B cell (primary cell): ENCODE measurements at regions not wholly inside any gene's neighbourhood (a gene's known extent, or its start where the extent isn't known, plus 50 kb on each side); places are given as distances from the start of the nearest gene placed in this dataset.

Source experiments
- ATAC-seq: fragments of 200-7000 bp; cut with Tn5 transposase; one replicate; pipeline ENCODE4 v1.10.0; 2021; ENCODE audit warnings: low read depth, mild to moderate bottlenecking, moderate number of reproducible peaks, moderate library complexity
- CTCF ChIA-PET: fragments of 350-600 bp; sonication (Branson Sonifier 250); formaldehyde crosslinking; loops from one replicate; lab custom pipeline; 2021; ENCODE audit warnings: antibody characterized with exemption, inconsistent platforms; lab: Charles Lee
- POLR2A ChIA-PET: fragments of 350-600 bp; sonication (Branson Sonifier 250); formaldehyde crosslinking; loops from one replicate; lab custom pipeline; 2021; ENCODE audit warnings: antibody characterized with exemption; lab: Charles Lee
- DNase-seq: peaks from one replicate; pipeline ENCODE4 v3.0.0; 2013
- H2AFZ ChIP-seq: 2 replicates; pipeline ENCODE4 v1.6.1; 2012; ENCODE audit warnings: mild to moderate bottlenecking, low read depth, low read length; ENCODE audit not compliant: insufficient read depth, poor library complexity, severe bottlenecking
- H3K27ac ChIP-seq, 2 donors: 1 replicate in 1 of 2; 2 replicates in 1 of 2; pipeline ENCODE4 v1.5.1; 2012 to 2013; ENCODE audit warnings: low read length in 2 of 2, mild to moderate bottlenecking in 2 of 2, moderate library complexity in 1 of 2
- H3K27me3 ChIP-seq, 4 experiments: fragments of 200-600 bp in 1 of 4; sonication (generic) in 1 of 4; replicated peaks in 1 of 4; 1 replicate in 2 of 4; 2 replicates in 2 of 4; pipeline versions ENCODE4 v1.6.1 to v1.7.0; 2013 to 2016; ENCODE audit warnings: low read length in 3 of 4, mild to moderate bottlenecking in 2 of 4, mixed read lengths in 1 of 4, moderate library complexity in 1 of 4; ENCODE audit not compliant: insufficient read depth in 4 of 4, control insufficient read depth in 3 of 4; ENCODE audit errors: control extremely low read depth in 1 of 4
- H3K36me3 ChIP-seq, 2 experiments: replicated peaks in 1 of 2; 1 replicate in 1 of 2; 2 replicates in 1 of 2; pipeline versions ENCODE4 v1.6.1 to v1.7.1; 2013; ENCODE audit warnings: low read length in 1 of 2; ENCODE audit not compliant: insufficient read depth in 2 of 2, control insufficient read depth in 1 of 2; ENCODE audit errors: control extremely low read depth in 1 of 2, extremely low read depth in 1 of 2
- H3K4me1 ChIP-seq, 2 donors: fragments of 200-600 bp in 1 of 2; sonication (generic) in 1 of 2; 1 replicate in 1 of 2; 2 replicates in 1 of 2; pipeline versions ENCODE4 v1.5.1 to v1.6.1; 2013 to 2017; ENCODE audit warnings: low read length in 2 of 2; ENCODE audit not compliant: control insufficient read depth in 2 of 2, insufficient read depth in 2 of 2
- H3K4me2 ChIP-seq: replicated peaks from 2 replicates; pipeline ENCODE3; 2012; ENCODE audit warnings: mild to moderate bottlenecking, low read depth, low read length; ENCODE audit not compliant: poor library complexity, severe bottlenecking
- H3K4me3 ChIP-seq, 5 experiments: fragments of 200-600 bp in 1 of 5; sonication (generic) in 1 of 5; 1 replicate in 3 of 5; 2 replicates in 2 of 5; pipeline versions ENCODE4 v1.5.1 to v1.7.0; 2011 to 2016; ENCODE audit warnings: low read length in 4 of 5, mild to moderate bottlenecking in 4 of 5, low read depth in 2 of 5, control low read depth in 1 of 5, moderate library complexity in 1 of 5; ENCODE audit not compliant: insufficient read depth in 1 of 5; ENCODE audit errors: control extremely low read depth in 1 of 5, extremely low read depth in 1 of 5
- H3K79me2 ChIP-seq: fragments of 200-600 bp; sonication (generic); one replicate; pipeline ENCODE4 v1.6.0; 2016; ENCODE audit warnings: low read length; ENCODE audit not compliant: control insufficient read depth, insufficient read depth
- H3K9ac ChIP-seq: fragments of 200-600 bp; sonication (generic); 2 replicates; pipeline ENCODE4 v1.6.1; 2017; ENCODE audit warnings: mild to moderate bottlenecking, low read length, moderate library complexity
- H3K9me3 ChIP-seq, 3 donors: one replicate each; pipeline versions ENCODE4 v1.6.1 to v1.7.1; 2013; ENCODE audit warnings: low read length in 2 of 3; ENCODE audit not compliant: control insufficient read depth in 2 of 3, insufficient read depth in 1 of 3; ENCODE audit errors: control extremely low read depth in 1 of 3
- H4K20me1 ChIP-seq: 2 replicates; pipeline ENCODE4 v1.6.0; 2012; ENCODE audit warnings: mild to moderate bottlenecking, low read length; ENCODE audit not compliant: insufficient read depth, control insufficient read depth, poor library complexity, severe bottlenecking
- H3K27ac Mint-ChIP-seq: one replicate; pipeline ENCODE4 v1.8.0; 2021; ENCODE audit warnings: mixed read lengths
- H3K27me3 Mint-ChIP-seq: one replicate; pipeline ENCODE4 v1.8.0; 2021; ENCODE audit warnings: mixed read lengths
- H3K4me1 Mint-ChIP-seq: one replicate; pipeline ENCODE4 v1.8.0; 2021; ENCODE audit warnings: mixed read lengths
- H3K4me3 Mint-ChIP-seq: one replicate; pipeline ENCODE4 v1.8.0; 2021; ENCODE audit warnings: mixed read lengths
- H3K9me3 Mint-ChIP-seq: one replicate; pipeline ENCODE4 v1.8.0; 2022; ENCODE audit warnings: mixed read lengths; ENCODE audit not compliant: insufficient read depth
- EZH2 ChIP-seq: IDR thresholded peaks from 2 replicates; pipeline ENCODE4 v1.6.1; 2012; ENCODE audit warnings: borderline replicate concordance, low read depth, mild to moderate bottlenecking, moderate library complexity, low read length; ENCODE audit not compliant: insufficient read depth, poor library complexity, severe bottlenecking
- WGBS: methylation state at CpG from one replicate; pipeline ENCODE4 v1.1.5; 2013; ENCODE audit warnings: missing lambda C conversion rate; ENCODE audit not compliant: insufficient coverage; 5-methylcytosine and 5-hydroxymethylcytosine counted together
- intact Hi-C: fragments of 100-400 bp; cut with micrococcal nuclease; formaldehyde crosslinking; loops from one replicate; pipeline ENCODE4 v1.10.0; 2022
- TF ChIP-seq, protein P1 (sequence below): fragments of 200-600 bp; IDR thresholded peaks from one replicate; pipeline ENCODE4 v1.8.0; 2022; ENCODE audit warnings: antibody characterized with exemption, mild to moderate bottlenecking

DNA sequence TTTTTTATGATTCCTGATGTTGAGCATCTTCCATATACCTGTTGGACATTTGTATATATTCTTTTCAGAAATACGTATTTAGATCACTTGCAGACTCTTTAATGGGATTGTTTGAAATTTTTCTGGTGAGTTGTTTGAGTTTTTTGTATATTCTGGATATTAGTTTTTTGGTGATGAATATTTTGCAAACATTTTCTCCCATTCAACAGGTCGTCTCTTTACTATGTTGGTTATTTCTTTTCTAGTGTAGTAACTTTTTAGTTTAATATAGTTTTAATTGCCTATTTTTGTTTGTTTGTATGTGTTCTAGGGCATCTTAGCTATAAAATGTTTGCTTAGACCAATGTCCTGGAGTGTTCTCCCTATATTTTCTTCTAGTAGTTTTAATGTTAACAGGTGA, 72.7 kb downstream of the ZWINT start:
- no peaks in the 10 kb centered on the region for H3K4me1 Mint-ChIP-seq
- CTCF ChIA-PET: no interaction called here
- intact Hi-C loops: no loop called here
- no peak overlapping the region for H3K4me3 Mint-ChIP-seq
- WGBS: no CpG with 5 or more reads among the region's 2 CpGs
- Histone ChIP-seq H3K4me2 (no peak overlapping the region), H3K27ac (no peak overlapping the region), H2AFZ (no peak overlapping the region), H3K79me2 (no peaks in the 10 kb centered on the region), H3K4me3 (no peak overlapping the region), H3K27me3 (no peaks in the 10 kb centered on the region), H3K9me3 (peaks cover 0 to under 1% (median 0%) of the 10 kb centered on the region in 3 donors), H4K20me1 (no peaks in the 10 kb centered on the region), H3K9ac (no peak overlapping the region), H3K4me1 (no peaks in the 10 kb centered on the region), H3K36me3 (no peaks in the 10 kb centered on the region)
- no peaks in the 10 kb centered on the region for H3K27me3 Mint-ChIP-seq
- ATAC-seq (no peak), DNase-seq (no peak)
- no peak overlapping the region for H3K27ac Mint-ChIP-seq
- TF ChIP-seq, protein P1, sequence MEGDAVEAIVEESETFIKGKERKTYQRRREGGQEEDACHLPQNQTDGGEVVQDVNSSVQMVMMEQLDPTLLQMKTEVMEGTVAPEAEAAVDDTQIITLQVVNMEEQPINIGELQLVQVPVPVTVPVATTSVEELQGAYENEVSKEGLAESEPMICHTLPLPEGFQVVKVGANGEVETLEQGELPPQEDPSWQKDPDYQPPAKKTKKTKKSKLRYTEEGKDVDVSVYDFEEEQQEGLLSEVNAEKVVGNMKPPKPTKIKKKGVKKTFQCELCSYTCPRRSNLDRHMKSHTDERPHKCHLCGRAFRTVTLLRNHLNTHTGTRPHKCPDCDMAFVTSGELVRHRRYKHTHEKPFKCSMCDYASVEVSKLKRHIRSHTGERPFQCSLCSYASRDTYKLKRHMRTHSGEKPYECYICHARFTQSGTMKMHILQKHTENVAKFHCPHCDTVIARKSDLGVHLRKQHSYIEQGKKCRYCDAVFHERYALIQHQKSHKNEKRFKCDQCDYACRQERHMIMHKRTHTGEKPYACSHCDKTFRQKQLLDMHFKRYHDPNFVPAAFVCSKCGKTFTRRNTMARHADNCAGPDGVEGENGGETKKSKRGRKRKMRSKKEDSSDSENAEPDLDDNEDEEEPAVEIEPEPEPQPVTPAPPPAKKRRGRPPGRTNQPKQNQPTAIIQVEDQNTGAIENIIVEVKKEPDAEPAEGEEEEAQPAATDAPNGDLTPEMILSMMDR: no peak
- TF ChIP-seq EZH2: no peak
- peaks cover 7% of the 10 kb centered on the region for H3K9me3 Mint-ChIP-seq
- POLR2A ChIA-PET: no interaction called here

DNA sequence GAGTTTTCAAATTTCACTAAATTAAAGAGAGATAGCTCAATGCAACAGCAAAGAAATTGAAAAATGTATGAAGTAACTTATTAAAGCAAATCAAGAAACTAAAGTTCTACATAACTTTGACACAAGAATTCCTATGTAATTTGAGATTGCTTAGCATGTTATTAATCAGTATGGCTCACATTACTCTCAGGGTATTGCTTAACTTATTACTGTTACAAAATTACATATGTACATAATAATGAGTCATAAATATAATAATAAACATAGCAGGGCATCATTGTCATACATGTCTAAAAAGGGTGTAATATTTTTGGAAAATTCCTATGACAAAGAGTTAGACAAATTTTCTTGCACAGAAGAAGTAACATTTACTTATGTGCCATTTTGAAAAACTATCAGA, 75.0 kb downstream of the ZWINT start:
- intact Hi-C loops: no loop called here
- H3K27ac Mint-ChIP-seq: no peak overlapping the region
- no peak for ATAC-seq

More for the DNA sequence above, 75.0 kb downstream of the ZWINT start:
- POLR2A ChIA-PET: no interaction called here
- no peaks in the 10 kb centered on the region for H3K27me3 ChIP-seq
- no peaks in the 10 kb centered on the region for H3K36me3 ChIP-seq
- H3K79me2 ChIP-seq: no peaks in the 10 kb centered on the region
- no peaks in the 10 kb centered on the region for H3K9me3 ChIP-seq
- H3K27ac ChIP-seq: no peak overlapping the region
- no peak for TF ChIP-seq EZH2
- TF ChIP-seq, protein P1: no peak
- H2AFZ ChIP-seq: no peak overlapping the region
- Mint-ChIP-seq H3K9me3 (peaks cover under 1% of the 10 kb centered on the region), H3K4me3 (no peak overlapping the region), H3K27me3 (no peaks in the 10 kb centered on the region), H3K4me1 (no peaks in the 10 kb centered on the region)
- H3K4me3 ChIP-seq: no peak overlapping the region
- CTCF ChIA-PET: no interaction called here
- no peaks in the 10 kb centered on the region for H3K4me1 ChIP-seq
- H3K9ac ChIP-seq: no peak overlapping the region
- no peak for DNase-seq
- no peak overlapping the region for H3K4me2 ChIP-seq
- no peaks in the 10 kb centered on the region for H4K20me1 ChIP-seq
